ENCODE measurements at regions not wholly inside any gene's neighbourhood (a gene's known extent, or its start where the extent isn't known, plus 50 kb on each side); places are given as distances from the start of the nearest gene placed in this dataset.

DNA sequence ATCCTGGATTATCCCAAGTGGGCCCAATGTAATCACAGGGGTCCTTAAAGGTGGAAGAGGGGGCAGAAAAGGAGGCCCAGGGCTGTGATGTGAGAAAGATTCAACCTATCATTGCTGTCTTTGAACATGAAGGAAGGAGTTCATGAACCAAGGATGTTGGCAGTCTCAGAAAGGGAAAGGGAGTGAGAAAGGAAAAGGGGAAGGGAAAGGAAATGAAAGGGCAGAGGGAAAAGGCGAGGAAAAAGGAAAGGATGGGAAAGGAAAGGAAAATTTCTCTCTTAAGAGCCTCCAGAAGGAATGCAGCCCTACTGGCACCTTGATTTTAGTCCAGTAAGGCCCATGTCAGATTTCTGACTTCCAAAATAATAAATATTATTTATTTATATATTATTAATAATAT, 687.8 kb downstream of the COL12A1 start:
- no peak for DNase-seq
- H3K9me3 ChIP-seq (ENCODE audit: insufficient read depth, low read length, severe bottlenecking), result no peaks in the 10 kb centered on the region
- H3K36me3 ChIP-seq (ENCODE audit: insufficient read depth, low read length), result no peaks in the 10 kb centered on the region
- no peaks in the 10 kb centered on the region for H3K79me2 ChIP-seq (ENCODE audit: insufficient read depth, low read length)
- no peak overlapping the region for H2AFZ ChIP-seq (ENCODE audit: low read depth, low read length)
- no peak overlapping the region for H3K9ac ChIP-seq (ENCODE audit: low read depth, low read length)
- no peak for ATAC-seq (ENCODE audit: insufficient read depth, low read depth)
- no peaks in the 10 kb centered on the region for H3K27me3 ChIP-seq (ENCODE audit: insufficient read depth, low read length, poor library complexity)
- H3K4me1 ChIP-seq (ENCODE audit: insufficient read depth, low read length), result no peaks in the 10 kb centered on the region
- H3K27ac ChIP-seq (ENCODE audit: low read length), result no peak overlapping the region
- H4K20me1 ChIP-seq (ENCODE audit: insufficient read depth, low read length), result no peaks in the 10 kb centered on the region
- TF ChIP-seq, protein P1, sequence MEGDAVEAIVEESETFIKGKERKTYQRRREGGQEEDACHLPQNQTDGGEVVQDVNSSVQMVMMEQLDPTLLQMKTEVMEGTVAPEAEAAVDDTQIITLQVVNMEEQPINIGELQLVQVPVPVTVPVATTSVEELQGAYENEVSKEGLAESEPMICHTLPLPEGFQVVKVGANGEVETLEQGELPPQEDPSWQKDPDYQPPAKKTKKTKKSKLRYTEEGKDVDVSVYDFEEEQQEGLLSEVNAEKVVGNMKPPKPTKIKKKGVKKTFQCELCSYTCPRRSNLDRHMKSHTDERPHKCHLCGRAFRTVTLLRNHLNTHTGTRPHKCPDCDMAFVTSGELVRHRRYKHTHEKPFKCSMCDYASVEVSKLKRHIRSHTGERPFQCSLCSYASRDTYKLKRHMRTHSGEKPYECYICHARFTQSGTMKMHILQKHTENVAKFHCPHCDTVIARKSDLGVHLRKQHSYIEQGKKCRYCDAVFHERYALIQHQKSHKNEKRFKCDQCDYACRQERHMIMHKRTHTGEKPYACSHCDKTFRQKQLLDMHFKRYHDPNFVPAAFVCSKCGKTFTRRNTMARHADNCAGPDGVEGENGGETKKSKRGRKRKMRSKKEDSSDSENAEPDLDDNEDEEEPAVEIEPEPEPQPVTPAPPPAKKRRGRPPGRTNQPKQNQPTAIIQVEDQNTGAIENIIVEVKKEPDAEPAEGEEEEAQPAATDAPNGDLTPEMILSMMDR (IDR thresholded peaks at IDR 0.05; ENCODE audit: borderline replicate concordance, extremely low read depth, low read length, poor library complexity, severe bottlenecking), result no peak
- no peak for TF ChIP-seq EZH2 (IDR thresholded peaks at IDR 0.05; ENCODE audit: borderline replicate concordance, low read depth, low read length, severe bottlenecking)
- no peak overlapping the region for H3K4me3 ChIP-seq (ENCODE audit: low read depth in 1 of 2, low read length in 2 of 2)
- H3K4me2 ChIP-seq (ENCODE audit: insufficient read depth, low read length), result no peak overlapping the region

DNA sequence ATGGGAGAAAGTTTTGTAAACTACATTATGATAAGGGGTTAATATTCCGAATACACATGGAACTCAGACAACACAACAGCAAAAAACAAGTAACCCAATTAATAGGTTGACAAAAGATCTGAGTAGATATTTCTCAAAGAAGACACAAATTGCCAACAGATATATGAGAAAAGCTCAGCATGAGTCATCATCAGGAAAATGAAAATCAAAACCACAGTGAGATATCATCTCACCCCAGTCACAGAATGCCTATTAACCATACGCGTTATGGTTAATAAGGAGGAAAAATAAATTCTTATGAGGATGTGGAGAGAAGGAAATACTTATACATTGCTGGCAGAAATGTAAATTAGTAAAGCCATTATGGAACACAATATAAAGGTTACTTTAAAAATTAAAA, 695.0 kb downstream of the COL12A1 start:
- Histone ChIP-seq H3K36me3 (ENCODE audit: insufficient read depth, low read length) (no peaks in the 10 kb centered on the region), H3K9ac (ENCODE audit: low read depth, low read length) (no peak overlapping the region), H3K79me2 (ENCODE audit: insufficient read depth, low read length) (no peaks in the 10 kb centered on the region), H2AFZ (ENCODE audit: low read depth, low read length) (no peak overlapping the region), H3K4me1 (ENCODE audit: insufficient read depth, low read length) (no peaks in the 10 kb centered on the region), H3K4me2 (ENCODE audit: insufficient read depth, low read length) (no peak overlapping the region), H4K20me1 (ENCODE audit: insufficient read depth, low read length) (no peaks in the 10 kb centered on the region), H3K4me3 (ENCODE audit: low read depth in 1 of 2, low read length in 2 of 2) (no peak overlapping the region), H3K27ac (ENCODE audit: low read length) (no peak overlapping the region), H3K27me3 (ENCODE audit: insufficient read depth, low read length, poor library complexity) (no peaks in the 10 kb centered on the region), H3K9me3 (ENCODE audit: insufficient read depth, low read length, severe bottlenecking) (peaks cover 2% of the 10 kb centered on the region)
- TF ChIP-seq, protein P1 (IDR thresholded peaks at IDR 0.05; ENCODE audit: borderline replicate concordance, extremely low read depth, low read length, poor library complexity, severe bottlenecking), result no peak
- no peak for TF ChIP-seq EZH2 (IDR thresholded peaks at IDR 0.05; ENCODE audit: borderline replicate concordance, low read depth, low read length, severe bottlenecking)
- no peak for DNase-seq
- no peak for ATAC-seq (ENCODE audit: insufficient read depth, low read depth)

DNA sequence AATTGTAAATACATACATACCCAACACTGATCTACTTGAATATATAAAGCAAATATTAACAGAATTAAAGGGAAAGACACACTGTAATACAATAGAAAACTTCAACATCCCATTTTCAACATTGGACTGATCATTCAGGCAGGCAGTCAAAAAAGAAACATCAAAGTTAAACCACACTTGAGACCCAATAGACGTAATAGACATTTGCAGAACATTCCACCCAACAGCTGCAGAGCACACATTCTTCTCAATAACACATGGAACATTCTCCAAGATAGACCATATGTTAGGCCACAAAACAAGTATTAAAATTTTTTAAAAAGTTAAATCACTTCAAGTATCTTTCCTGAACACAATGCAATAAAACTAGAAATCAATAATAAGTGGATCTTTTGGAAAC, 698.2 kb downstream of the COL12A1 start:
- Histone ChIP-seq H4K20me1 (ENCODE audit: insufficient read depth, low read length) (no peaks in the 10 kb centered on the region), H2AFZ (ENCODE audit: low read depth, low read length) (no peak overlapping the region), H3K9me3 (ENCODE audit: insufficient read depth, low read length, severe bottlenecking) (peaks cover 19% of the 10 kb centered on the region), H3K27me3 (ENCODE audit: insufficient read depth, low read length, poor library complexity) (no peaks in the 10 kb centered on the region), H3K4me1 (ENCODE audit: insufficient read depth, low read length) (no peaks in the 10 kb centered on the region), H3K4me3 (ENCODE audit: low read depth in 1 of 2, low read length in 2 of 2) (no peak overlapping the region), H3K4me2 (ENCODE audit: insufficient read depth, low read length) (no peak overlapping the region), H3K9ac (ENCODE audit: low read depth, low read length) (no peak overlapping the region), H3K27ac (ENCODE audit: low read length) (no peak overlapping the region), H3K36me3 (ENCODE audit: insufficient read depth, low read length) (no peaks in the 10 kb centered on the region), H3K79me2 (ENCODE audit: insufficient read depth, low read length) (no peaks in the 10 kb centered on the region)
- DNase-seq, result no peak
- no peak for ATAC-seq (ENCODE audit: insufficient read depth, low read depth)
- TF ChIP-seq EZH2 (IDR thresholded peaks at IDR 0.05; ENCODE audit: borderline replicate concordance, low read depth, low read length, severe bottlenecking), result no peak
- TF ChIP-seq, protein P1 (IDR thresholded peaks at IDR 0.05; ENCODE audit: borderline replicate concordance, extremely low read depth, low read length, poor library complexity, severe bottlenecking), result no peak

DNA sequence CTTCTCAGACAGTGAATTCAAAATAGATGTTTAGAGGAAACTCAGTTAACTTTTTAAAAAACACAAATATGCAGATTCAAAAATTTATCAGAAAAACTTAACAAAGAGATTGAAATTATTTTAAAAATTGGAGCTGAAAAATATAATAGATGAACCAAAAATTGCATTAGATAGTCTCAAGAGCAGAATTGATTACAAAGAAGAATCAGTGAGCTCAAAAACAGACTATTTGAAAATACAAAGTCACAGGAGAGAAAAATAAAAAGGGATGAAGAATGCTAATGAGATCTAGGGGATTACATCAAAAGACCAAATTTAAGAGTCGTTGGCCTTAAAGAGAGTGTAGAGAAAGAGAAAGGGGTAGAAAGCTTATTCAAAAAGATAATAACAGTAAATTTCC, 700.5 kb downstream of the COL12A1 start:
- ATAC-seq (ENCODE audit: insufficient read depth, low read depth), result no peak
- H3K4me1 ChIP-seq (ENCODE audit: insufficient read depth, low read length), result no peaks in the 10 kb centered on the region
- no peak overlapping the region for H2AFZ ChIP-seq (ENCODE audit: low read depth, low read length)
- H3K27ac ChIP-seq (ENCODE audit: low read length), result no peak overlapping the region
- no peak for DNase-seq
- peaks cover 19% of the 10 kb centered on the region for H3K9me3 ChIP-seq (ENCODE audit: insufficient read depth, low read length, severe bottlenecking)
- no peaks in the 10 kb centered on the region for H3K36me3 ChIP-seq (ENCODE audit: insufficient read depth, low read length)
- no peaks in the 10 kb centered on the region for H3K27me3 ChIP-seq (ENCODE audit: insufficient read depth, low read length, poor library complexity)
- no peak overlapping the region for H3K4me3 ChIP-seq (ENCODE audit: low read depth in 1 of 2, low read length in 2 of 2)
- H3K79me2 ChIP-seq (ENCODE audit: insufficient read depth, low read length), result no peaks in the 10 kb centered on the region
- no peaks in the 10 kb centered on the region for H4K20me1 ChIP-seq (ENCODE audit: insufficient read depth, low read length)
- H3K9ac ChIP-seq (ENCODE audit: low read depth, low read length), result no peak overlapping the region
- no peak overlapping the region for H3K4me2 ChIP-seq (ENCODE audit: insufficient read depth, low read length)
- no peak for TF ChIP-seq EZH2 (IDR thresholded peaks at IDR 0.05; ENCODE audit: borderline replicate concordance, low read depth, low read length, severe bottlenecking)
- TF ChIP-seq, protein P1 (IDR thresholded peaks at IDR 0.05; ENCODE audit: borderline replicate concordance, extremely low read depth, low read length, poor library complexity, severe bottlenecking), result no peak
